ENCODE measurements at regions not wholly inside any gene's neighbourhood (a gene's known extent, or its start where the extent isn't known, plus 50 kb on each side); places are given as distances from the start of the nearest gene placed in this dataset.

- DNase-seq (ENCODE audit: low spot score), result no peak
Observed at GRCh38 chr6:105850261-105851112, 235.6 kb upstream of the PRDM1 start.

DNA sequence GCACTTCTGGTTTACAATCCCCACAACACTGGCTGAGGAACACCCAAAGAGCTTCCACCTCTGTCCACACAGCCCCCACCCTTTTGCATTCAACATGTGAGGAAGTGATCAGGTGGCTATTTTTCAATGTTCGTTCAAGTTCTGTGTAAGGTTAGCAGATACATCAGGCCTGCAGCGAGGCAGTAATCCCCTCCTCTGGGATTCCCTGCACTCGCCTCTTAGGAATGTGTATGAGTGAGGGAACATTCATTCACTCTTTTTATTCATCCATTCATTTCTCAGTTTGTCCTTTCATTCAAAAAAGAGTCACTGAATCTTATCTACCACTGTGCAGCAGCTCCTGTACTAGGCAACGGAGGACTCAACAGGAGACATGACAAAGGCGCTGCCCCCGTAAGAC lies 236.4 kb upstream of the PRDM1 start:
- no peak for DNase-seq (ENCODE audit: low spot score)

DNA sequence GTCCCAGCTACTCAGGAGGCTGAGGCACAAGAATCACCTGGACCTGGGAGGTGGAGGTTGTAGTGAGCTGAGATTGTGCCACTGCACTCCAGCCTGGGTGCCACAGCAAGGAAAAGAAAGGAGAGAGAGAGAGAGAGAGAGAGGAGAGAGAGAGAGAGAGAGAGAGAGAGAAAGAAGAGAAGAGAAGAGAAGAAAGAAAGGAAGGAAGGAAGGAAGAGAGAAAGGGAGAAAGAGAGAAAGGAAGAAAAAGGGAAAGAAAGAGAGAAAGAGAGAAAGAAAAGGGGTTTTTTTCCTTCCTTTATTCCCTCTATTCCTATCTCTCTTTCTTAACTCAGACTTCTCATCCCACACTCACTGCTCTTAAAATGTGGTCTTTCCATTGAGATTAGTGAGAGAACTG lies 238.7 kb upstream of the PRDM1 start:
- no peak for DNase-seq (ENCODE audit: low spot score)

DNA sequence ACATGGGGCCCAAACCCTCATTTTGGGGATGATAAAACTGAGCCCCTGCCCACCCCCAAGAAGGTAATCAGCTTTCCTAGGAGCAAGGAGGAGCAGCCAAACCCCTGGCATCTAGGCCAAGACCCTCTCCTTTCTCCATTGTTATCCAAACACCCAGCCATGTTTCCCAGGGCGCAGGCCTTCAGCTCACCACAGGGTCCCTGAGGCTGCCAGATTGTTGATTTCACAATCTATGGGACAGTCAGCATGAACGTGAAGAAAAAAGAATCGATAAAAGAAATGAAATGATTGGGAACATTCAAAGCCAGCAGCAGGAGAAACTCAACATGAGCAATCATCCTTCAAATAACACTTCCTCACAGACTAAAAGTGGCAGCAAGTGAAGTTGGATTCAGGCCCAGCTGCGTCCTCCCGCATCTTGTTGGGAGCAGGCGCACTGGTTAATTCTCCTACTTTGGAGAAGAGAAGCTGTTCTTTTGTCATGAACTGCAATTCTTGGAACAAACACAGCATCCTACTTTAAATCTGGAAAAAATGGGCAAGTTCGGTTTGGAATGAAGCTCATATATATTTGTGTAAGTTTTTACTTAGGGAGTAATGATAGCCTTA lies 241.8 kb upstream of the PRDM1 start:
- DNase-seq (ENCODE audit: low spot score), result no peak

GRCh38 chr6:105839266-105839665 lies 246.9 kb upstream of the PRDM1 start:
- DNase-seq (ENCODE audit: low spot score), result no peak

DNA sequence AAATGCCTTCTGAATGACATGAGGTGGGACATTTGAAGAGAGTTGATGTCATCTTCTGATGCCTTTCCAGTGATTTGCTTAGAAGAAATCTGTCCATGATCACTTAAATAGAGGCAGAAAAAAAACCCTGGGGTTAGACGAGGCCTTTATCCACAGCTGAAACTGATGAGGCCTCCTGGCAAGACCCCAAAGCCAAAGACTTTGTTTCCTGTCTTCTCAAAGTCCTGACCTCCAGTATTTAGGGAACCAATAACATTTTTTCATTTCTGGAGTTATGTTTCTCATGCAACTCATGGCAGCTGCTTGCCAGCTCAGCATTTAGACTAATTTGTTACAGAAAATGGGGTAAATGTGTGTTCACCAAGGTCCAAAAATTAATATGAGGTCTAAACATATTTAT lies 248.0 kb upstream of the PRDM1 start:
- DNase-seq (ENCODE audit: low spot score), result no peak

DNA sequence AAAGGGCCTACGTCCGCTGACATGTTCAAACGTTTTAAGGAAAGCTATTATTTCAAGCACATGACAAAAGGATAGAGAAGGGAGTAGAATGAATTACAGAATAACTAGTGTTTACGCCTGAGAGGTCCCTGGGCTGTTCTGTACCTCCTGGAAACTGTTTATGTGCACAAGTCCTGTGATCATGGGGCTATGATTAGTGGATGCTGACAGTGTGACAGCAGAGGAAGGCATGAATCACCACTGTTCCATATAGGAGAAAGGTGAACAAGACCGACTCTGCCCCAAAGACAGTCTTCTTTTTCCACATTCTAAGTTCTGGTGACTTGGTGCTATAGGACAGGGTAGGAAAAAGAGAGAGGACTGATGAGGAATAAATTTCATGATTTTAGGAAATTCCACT lies 249.2 kb upstream of the PRDM1 start:
- peak; percentile 13 for DNase-seq (ENCODE audit: low spot score)

- no peak for DNase-seq (ENCODE audit: low spot score)
Observed at GRCh38 chr6:105836379-105836778, 249.8 kb upstream of the PRDM1 start.

DNA sequence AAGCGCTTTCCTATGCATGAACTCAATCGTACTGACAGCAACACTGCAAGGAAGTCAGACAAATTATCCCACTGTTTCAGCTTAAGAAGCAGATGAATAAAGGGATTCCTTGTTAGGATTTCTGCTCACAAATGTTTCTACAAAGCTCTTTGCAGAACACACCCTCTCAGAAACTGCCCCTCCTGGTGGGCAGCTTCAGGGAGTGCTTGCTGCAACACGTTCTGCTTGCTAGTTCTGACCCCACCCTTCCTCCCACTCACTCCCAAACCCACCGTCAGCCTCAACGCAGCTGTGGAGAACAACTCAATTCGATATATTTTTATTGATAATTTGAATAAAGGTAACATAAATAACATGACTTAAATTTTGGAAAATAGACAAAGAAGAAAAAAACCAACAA lies 250.8 kb upstream of the PRDM1 start:
- DNase-seq (ENCODE audit: low spot score), result peak; percentile 46

GRCh38 chr6:105833959-105834947 lies 251.9 kb upstream of the PRDM1 start:
- no peak for DNase-seq (ENCODE audit: low spot score)

DNA sequence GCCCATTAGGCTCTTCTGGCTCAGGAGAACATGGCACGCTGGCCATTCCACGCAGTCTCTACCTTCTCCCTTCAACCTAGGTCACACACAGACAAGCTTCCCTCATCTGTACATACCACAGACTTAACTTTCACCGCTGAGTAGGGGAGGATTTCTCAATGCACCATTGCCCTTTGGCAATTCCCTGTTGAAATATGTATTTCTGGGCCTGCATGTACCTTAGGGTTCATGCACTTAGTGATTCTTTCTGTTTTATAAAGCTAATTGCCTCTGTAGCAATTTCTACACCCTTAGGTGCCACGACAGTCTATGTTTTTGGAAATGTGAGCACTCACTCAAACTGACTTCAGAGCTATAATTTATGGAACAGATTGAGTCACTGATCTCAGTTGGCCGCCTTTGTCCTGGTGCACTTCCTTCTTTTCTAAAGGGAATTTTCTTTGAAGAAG lies 253.8 kb upstream of the PRDM1 start:
- DNase-seq (ENCODE audit: low spot score), result no peak

DNA sequence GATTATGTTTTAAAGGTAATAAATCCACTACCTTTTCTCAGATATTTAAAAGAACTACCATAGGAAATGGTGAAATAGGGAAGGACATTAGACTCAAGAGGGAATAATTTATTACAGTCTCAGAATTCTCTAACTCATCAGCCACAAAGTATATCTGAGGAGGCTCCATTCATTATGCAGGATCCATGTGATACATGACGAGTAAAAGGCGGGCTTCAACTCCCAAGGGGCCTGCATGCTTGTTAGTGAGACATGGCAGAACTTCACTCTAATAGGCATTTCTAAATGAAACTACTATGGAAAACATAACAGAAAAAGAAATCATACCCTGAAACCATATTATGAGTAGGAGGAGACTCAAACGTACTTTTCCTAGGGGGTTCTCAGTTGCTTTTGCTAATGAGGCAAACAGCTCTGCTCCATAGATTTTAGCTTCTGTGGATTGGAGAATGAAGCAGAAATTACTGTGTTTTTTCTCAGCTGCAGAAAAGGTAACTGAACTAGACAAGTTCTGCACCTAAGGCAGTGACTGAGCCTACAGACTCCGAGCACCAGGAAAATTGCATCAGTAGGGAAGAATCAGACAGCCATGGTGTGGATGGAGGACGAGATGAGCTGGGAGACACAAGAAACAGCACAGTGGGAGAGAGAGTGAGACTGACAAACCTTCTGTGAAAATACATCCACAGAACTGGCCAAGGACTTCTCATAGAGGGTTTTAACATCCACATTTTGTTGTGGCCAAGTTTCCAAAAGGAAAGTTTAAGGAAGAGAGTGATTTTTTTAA lies 254.6 kb upstream of the PRDM1 start:
- no peak for DNase-seq (ENCODE audit: low spot score)

DNA sequence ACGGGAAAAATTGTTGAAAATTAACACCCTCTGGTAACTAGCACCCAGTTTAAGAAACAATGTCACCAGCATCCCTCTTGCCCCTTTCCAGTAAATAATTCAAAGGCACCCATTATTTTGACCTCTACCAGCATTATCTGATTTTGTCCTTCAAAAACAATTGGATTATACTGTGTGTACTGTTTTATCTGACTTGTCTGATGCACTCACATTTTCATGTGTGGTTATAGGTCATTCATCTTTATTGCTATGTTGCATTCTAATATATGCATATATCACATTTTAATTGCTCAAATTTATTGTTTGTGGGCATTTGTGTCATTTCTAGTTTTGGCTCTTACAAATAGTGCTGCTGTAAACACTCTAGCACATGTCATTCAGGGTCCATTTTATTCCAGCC lies 260.9 kb upstream of the PRDM1 start:
- no peak for DNase-seq (ENCODE audit: low spot score)

GRCh38 chr6:105824732-105825131 lies 261.4 kb upstream of the PRDM1 start:
- DNase-seq (ENCODE audit: low spot score), result no peak

DNA sequence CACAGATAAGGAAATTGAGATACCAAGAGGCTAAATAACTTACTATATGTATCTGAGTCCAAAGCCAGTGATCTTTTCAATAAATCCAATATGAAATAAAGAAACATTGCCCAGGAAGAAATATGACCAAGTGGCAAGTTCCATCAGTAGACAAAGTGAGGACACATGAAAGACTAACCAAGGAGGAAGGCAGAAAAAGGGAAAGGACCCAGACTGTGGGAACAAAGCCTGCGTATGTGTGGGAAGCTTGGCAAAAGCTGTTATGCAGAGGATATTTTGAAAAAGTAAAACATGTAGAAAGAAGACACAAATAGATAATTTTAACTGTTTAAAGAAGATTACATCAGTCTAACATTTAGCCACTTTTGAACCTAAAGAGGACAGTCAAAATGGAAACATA lies 264.4 kb upstream of the PRDM1 start:
- no peak for DNase-seq (ENCODE audit: low spot score)

DNA sequence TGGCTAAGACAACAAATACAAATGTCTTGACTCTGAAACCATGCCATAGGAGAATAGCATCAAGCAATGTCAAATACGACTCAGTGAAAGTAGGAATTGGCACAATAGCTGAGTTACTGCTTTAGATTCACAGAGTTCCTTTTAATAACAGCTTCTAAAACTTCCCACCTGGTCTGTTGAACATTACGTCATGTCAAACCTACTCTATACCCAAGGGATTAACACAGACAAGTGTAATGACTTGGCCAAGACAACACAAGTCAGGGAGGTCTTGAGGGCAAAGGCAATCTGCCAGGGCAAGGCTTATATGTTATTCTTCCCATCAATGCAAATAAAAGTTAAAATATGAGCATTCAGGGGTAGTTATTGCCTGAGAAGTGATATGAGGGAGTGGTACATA lies 265.1 kb upstream of the PRDM1 start:
- DNase-seq (ENCODE audit: low spot score), result no peak

DNA sequence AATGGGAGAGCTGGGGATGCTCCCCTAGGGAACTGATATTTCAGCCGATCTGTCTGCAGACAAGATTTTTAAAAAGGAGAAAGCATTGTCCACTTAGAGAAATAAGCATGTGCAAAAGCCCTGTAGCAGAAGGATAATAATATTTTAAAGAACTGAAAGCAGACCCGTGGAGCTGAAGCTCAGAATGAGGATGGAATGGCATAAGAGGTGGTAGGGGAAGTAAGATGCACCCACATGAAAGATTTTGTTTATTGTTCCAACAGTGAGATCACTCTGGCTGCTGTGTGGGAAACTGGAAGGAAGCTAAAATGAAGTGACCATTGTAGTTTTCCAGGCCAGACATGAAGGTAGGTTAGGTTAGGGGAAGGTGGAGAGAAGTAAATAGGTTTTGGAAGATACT lies 266.4 kb upstream of the PRDM1 start:
- DNase-seq (ENCODE audit: low spot score), result no peak

GRCh38 chr6:105818505-105818904 lies 267.6 kb upstream of the PRDM1 start:
- DNase-seq (ENCODE audit: low spot score), result no peak

GRCh38 chr6:105817961-105818360 lies 268.2 kb upstream of the PRDM1 start:
- DNase-seq (ENCODE audit: low spot score), result no peak

DNA sequence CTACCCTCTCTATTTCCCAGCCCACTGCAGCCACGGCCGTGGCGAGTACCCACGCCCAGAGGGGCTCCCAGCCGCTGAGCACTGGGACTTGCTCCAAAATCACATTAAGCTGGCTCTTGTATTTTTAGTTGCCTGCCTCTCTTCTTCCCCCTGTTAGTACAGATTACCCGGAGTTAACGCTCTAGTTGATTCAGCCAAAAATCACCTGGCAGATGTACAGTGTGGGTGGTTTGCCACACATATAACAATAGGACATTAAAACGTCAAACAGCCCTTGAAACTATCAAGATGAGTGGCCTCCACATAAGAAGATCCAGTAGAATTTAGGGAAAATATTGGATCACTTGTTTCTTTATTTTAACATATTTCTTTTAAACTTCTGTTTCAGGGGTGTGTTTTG lies 268.8 kb upstream of the PRDM1 start:
- no peak for DNase-seq (ENCODE audit: low spot score)

DNA sequence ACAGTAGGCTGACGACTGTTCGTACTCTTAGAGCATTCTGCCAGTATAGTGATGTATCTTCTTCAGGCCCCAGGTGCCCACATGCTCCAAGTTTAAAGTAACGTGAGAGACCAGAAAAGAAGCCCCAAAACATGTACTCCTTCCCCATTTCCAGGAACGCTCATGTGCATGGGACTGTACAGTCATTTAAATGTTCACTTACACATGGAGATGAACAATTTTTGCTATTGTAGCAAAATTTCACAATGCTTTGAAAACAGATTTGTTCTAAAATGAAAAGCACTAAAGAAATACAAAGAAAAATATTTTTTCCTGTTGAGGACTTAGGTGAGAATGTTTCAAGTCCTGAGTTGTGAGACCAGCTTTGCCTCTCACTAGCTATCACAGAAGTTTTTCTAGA lies 269.3 kb upstream of the PRDM1 start:
- no peak for DNase-seq (ENCODE audit: low spot score)
